HG03460 (cell line): ENCODE measurements at regions not wholly inside any gene's neighbourhood (a gene's known extent, or its start where the extent isn't known, plus 50 kb on each side); places are given as distances from the start of the nearest gene placed in this dataset.
"Not testable (repeated sequence)": the region's sequence is repeated elsewhere in the genome, so short reads cannot be mapped to it uniquely, and the experiment has no call there.

Source experiments
- ATAC-seq: cut with Tn5 transposase; IDR thresholded peaks from one replicate; pipeline ENCODE4 v1.9.1; 2021; ENCODE audit not compliant: unreplicated experiment

GRCh38 chr13:70814684-70815083, 706.4 kb upstream of the KLHL1 start:
- ATAC-seq, result no peak

- ATAC-seq, result no peak
Measured at GRCh38 chr13:70812481-70812880, 704.2 kb upstream of the KLHL1 start.

GRCh38 chr13:70809588-70809987, 701.3 kb upstream of the KLHL1 start:
- ATAC-seq, result no peak

- no peak for ATAC-seq
Measured at GRCh38 chr13:70798385-70798784, 690.1 kb upstream of the KLHL1 start.

GRCh38 chr13:70795484-70795883, 687.2 kb upstream of the KLHL1 start:
- no peak for ATAC-seq

- no peak for ATAC-seq
Measured at GRCh38 chr13:70792121-70792520, 683.9 kb upstream of the KLHL1 start.

GRCh38 chr13:70789751-70790150, 681.5 kb upstream of the KLHL1 start:
- no peak for ATAC-seq

- no peak for ATAC-seq
Measured at GRCh38 chr13:70788074-70788473, 679.8 kb upstream of the KLHL1 start.

- ATAC-seq, result no peak
Measured at GRCh38 chr13:70784207-70784989, 676.1 kb upstream of the KLHL1 start.

- no peak for ATAC-seq
Measured at GRCh38 chr13:70769817-70770216, 661.6 kb upstream of the KLHL1 start.

GRCh38 chr13:70758932-70759331, 650.7 kb upstream of the KLHL1 start:
- ATAC-seq, result no peak

- no peak for ATAC-seq
Measured at GRCh38 chr13:70756088-70756487, 647.8 kb upstream of the KLHL1 start.

- no peak for ATAC-seq
Measured at GRCh38 chr13:70755456-70755855, 647.2 kb upstream of the KLHL1 start.

GRCh38 chr13:70747262-70747661, 639.0 kb upstream of the KLHL1 start:
- no peak for ATAC-seq

- not testable (repeated sequence) for ATAC-seq
Measured at GRCh38 chr13:70746469-70746868, 638.2 kb upstream of the KLHL1 start.

GRCh38 chr13:70736622-70737317, 628.5 kb upstream of the KLHL1 start:
- ATAC-seq, result no peak

- ATAC-seq, result no peak
Measured at GRCh38 chr13:70732611-70733010, 624.4 kb upstream of the KLHL1 start.

GRCh38 chr13:70729369-70729768, 621.1 kb upstream of the KLHL1 start:
- ATAC-seq, result no peak

- ATAC-seq, result no peak
Measured at GRCh38 chr13:70723732-70724131, 615.5 kb upstream of the KLHL1 start.

GRCh38 chr13:70720386-70720785, 612.1 kb upstream of the KLHL1 start:
- ATAC-seq, result no peak

GRCh38 chr13:70714993-70715392, 606.7 kb upstream of the KLHL1 start:
- no peak for ATAC-seq

GRCh38 chr13:70708775-70709174, 600.5 kb upstream of the KLHL1 start:
- ATAC-seq, result no peak

GRCh38 chr13:70703755-70704154, 595.5 kb upstream of the KLHL1 start:
- ATAC-seq, result no peak
